ENCODE measurements at regions not wholly inside any gene's neighbourhood (a gene's known extent, or its start where the extent isn't known, plus 50 kb on each side); places are given as distances from the start of the nearest gene placed in this dataset.

GRCh38 chr20:51120438-51120837, 97.5 kb upstream of the KCNG1 start:
- Mint-ChIP-seq H3K4me3 (no peak overlapping the region), H3K27ac (no peak overlapping the region), H3K4me1 (peaks cover 12% of the 10 kb centered on the region), H3K9me3 (no peaks in the 10 kb centered on the region), H3K36me3 (no peaks in the 10 kb centered on the region)
- ATAC-seq (no peak), DNase-seq (ENCODE audit: low spot score in 2 of 2) (no peak)

DNA sequence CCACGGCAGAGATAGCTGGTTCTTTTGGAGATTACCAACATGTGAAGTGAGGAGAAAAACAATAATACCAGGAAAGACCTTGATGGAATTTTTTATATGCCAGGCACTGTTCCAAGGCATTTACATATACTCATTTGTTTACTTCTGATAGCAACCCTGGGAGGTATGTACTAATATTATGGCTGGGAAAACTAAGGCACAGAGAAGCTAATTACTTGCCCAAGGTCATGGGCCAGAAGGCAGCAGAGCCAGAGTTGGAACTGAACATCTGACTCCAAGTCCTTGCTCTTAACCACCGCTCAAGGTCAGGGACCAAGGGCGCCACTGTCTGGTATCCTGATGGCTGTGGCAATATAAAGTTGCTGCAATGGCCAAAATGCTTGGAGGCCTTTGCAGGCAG, 97.0 kb upstream of the KCNG1 start:
- peaks cover 12% of the 10 kb centered on the region for H3K4me1 Mint-ChIP-seq
- DNase-seq (ENCODE audit: low spot score in 2 of 2): no peak
- no peak for ATAC-seq
- H3K36me3 Mint-ChIP-seq: no peaks in the 10 kb centered on the region
- H3K9me3 Mint-ChIP-seq: no peaks in the 10 kb centered on the region
- H3K4me3 Mint-ChIP-seq: no peak overlapping the region
- H3K27ac Mint-ChIP-seq: no peak overlapping the region

GRCh38 chr20:51118985-51119527, 96.1 kb upstream of the KCNG1 start:
- peaks cover 12% of the 10 kb centered on the region for H3K4me1 Mint-ChIP-seq
- no peak overlapping the region for H3K4me3 Mint-ChIP-seq
- no peaks in the 10 kb centered on the region for H3K9me3 Mint-ChIP-seq
- H3K27ac Mint-ChIP-seq: no peak overlapping the region
- no peaks in the 10 kb centered on the region for H3K36me3 Mint-ChIP-seq
- ATAC-seq (no peak), DNase-seq (ENCODE audit: low spot score in 2 of 2) (no peak)

GRCh38 chr20:51118216-51118615, 95.3 kb upstream of the KCNG1 start:
- Mint-ChIP-seq H3K4me1 (peaks cover 12% of the 10 kb centered on the region), H3K36me3 (no peaks in the 10 kb centered on the region), H3K4me3 (no peak overlapping the region), H3K27ac (no peak overlapping the region), H3K9me3 (no peaks in the 10 kb centered on the region)
- ATAC-seq: no peak
- DNase-seq (ENCODE audit: low spot score in 2 of 2): no peak

DNA sequence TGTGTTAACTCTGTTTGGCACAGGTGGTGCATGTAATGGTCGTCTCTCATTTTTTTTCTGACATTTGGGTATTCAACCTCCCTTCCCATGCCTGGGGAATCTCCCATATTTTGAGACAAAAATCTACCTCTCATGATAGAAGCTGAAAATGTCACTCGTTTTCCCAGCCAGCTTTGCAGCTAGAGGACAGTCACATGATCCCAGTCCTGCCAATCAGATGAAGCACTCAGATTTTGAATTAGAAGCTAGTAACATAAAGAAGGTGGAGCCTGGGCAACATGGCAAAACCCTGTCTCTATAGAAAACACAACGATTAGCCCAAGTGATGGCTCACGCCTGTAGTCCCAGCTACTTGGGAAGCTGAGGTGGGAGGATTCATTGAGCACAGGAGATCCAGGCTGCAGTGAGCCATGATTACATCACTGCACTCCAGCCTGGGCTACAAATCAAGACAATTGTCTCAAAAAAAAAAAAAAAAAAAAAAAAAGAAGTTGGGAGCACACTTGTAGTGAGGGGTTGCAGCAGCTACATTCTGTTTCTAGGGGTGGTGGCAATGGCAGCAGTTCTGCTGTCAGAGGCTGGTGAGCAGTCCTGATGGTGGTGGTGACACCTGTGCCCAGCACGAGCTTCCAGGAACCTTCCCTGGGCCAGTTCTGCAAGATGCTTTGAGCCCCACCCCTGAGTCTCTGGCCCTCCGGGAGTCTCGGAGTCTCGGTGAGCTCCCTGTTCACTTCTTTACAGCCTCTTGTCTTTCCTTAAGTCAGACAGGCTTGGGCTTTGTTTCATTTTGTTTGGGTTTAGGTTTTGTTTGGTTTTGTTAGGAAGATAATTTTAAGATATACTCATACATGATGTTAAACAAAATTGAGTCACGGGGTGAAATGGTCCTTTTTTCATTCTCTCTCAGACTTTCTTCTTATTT, 94.1 kb upstream of the KCNG1 start:
- ATAC-seq (no peak), DNase-seq (ENCODE audit: low spot score in 2 of 2) (no peak)
- H3K36me3 Mint-ChIP-seq: no peaks in the 10 kb centered on the region
- H3K4me3 Mint-ChIP-seq: no peak overlapping the region
- H3K27ac Mint-ChIP-seq: no peak overlapping the region
- H3K4me1 Mint-ChIP-seq: peaks cover 4% of the 10 kb centered on the region
- no peaks in the 10 kb centered on the region for H3K9me3 Mint-ChIP-seq

DNA sequence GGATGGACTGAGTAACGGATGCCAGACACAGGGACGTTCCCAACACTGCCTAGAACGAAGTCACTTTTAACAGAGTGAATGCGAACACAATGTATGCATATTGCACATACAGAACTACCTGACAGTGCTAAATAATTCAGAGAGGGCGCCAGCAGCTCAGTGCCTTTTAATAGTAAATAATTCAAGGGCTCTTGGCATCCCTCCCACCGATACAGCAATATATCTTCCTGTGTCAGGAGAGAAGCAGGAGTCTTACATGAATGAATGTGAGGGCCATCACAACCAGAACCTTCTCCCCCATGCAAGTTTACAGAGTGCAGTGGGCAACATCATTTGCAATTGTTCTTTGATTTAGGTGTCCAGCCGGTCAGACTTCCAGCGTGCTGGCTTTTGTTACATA, 88.4 kb upstream of the KCNG1 start:
- DNase-seq (ENCODE audit: low spot score in 2 of 2) (no peak), ATAC-seq (no peak)
- Mint-ChIP-seq H3K4me3 (no peak overlapping the region), H3K4me1 (no peaks in the 10 kb centered on the region), H3K36me3 (no peaks in the 10 kb centered on the region), H3K9me3 (no peaks in the 10 kb centered on the region), H3K27ac (no peak overlapping the region)

DNA sequence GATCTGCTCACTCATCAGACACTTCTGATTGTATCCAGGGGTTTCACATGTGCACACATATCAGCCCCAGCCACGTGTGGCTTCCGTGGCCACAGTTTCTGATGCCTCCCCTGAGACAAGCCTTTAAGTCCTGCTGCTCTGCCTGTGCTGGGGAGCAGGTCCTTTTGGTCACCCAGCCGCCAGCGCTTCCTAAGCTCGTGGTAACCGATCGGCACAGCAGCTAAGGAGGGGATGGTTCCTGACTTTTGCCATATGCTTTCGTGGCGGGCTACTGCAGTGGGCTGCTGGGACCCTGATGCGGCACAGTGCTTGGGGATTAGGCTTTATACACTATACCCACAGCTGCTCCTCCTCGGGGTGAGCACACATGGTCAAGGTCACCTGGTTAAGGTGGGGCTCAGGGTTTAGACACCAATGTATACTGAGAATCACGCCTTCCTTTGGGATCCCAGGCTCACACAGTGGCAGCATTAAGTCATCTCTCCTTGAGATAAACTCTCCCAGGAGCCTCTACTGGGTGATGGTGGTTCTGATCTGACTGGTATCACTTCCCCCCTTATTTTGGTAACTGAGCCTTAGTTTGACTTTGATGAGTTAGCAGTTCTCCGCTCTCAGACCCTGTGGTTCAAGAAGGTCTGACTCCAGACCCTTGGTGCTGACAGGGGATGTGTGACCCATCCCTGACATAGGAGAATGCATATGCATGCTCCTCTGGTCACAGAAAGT, 85.9 kb upstream of the KCNG1 start:
- no peaks in the 10 kb centered on the region for H3K4me1 Mint-ChIP-seq
- ATAC-seq (no peak), DNase-seq (ENCODE audit: low spot score in 2 of 2) (no peak)
- H3K27ac Mint-ChIP-seq: no peak overlapping the region
- H3K9me3 Mint-ChIP-seq: no peaks in the 10 kb centered on the region
- no peaks in the 10 kb centered on the region for H3K36me3 Mint-ChIP-seq
- no peak overlapping the region for H3K4me3 Mint-ChIP-seq

DNA sequence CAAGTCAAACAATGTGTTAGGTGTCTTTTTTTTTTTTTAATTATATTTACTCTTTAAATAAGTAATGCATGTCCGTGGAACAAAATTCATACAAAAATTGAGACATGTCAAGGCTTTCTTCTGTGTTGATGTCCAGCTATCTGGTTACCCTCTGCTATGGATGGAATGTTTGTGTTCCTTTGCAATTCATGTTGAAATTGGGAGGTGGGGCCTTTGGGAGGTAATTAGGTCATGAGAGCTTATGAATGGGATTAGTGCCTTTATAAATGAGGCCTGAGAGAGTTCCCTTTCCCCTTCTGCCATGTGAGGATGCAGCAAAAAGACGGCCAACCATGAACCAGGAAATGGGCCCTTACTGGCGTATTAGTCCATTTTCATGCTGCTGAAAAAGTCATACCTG, 83.1 kb upstream of the KCNG1 start:
- Mint-ChIP-seq H3K27ac (no peak overlapping the region), H3K9me3 (no peaks in the 10 kb centered on the region), H3K36me3 (no peaks in the 10 kb centered on the region), H3K4me3 (no peak overlapping the region), H3K4me1 (no peaks in the 10 kb centered on the region)
- DNase-seq (ENCODE audit: low spot score in 2 of 2): no peak
- ATAC-seq: no peak

GRCh38 chr20:51104960-51105920, 82.3 kb upstream of the KCNG1 start:
- ATAC-seq (no peak), DNase-seq (ENCODE audit: low spot score in 2 of 2) (no peak)
- H3K27ac Mint-ChIP-seq: no peak overlapping the region
- no peaks in the 10 kb centered on the region for H3K36me3 Mint-ChIP-seq
- no peak overlapping the region for H3K4me3 Mint-ChIP-seq
- no peaks in the 10 kb centered on the region for H3K9me3 Mint-ChIP-seq
- H3K4me1 Mint-ChIP-seq: no peaks in the 10 kb centered on the region

GRCh38 chr20:51100617-51101016, 77.7 kb upstream of the KCNG1 start:
- DNase-seq (ENCODE audit: low spot score in 2 of 2) (no peak), ATAC-seq (no peak)
- no peak overlapping the region for H3K4me3 Mint-ChIP-seq
- H3K4me1 Mint-ChIP-seq: no peaks in the 10 kb centered on the region
- H3K27ac Mint-ChIP-seq: no peak overlapping the region
- H3K36me3 Mint-ChIP-seq: no peaks in the 10 kb centered on the region
- no peaks in the 10 kb centered on the region for H3K9me3 Mint-ChIP-seq

DNA sequence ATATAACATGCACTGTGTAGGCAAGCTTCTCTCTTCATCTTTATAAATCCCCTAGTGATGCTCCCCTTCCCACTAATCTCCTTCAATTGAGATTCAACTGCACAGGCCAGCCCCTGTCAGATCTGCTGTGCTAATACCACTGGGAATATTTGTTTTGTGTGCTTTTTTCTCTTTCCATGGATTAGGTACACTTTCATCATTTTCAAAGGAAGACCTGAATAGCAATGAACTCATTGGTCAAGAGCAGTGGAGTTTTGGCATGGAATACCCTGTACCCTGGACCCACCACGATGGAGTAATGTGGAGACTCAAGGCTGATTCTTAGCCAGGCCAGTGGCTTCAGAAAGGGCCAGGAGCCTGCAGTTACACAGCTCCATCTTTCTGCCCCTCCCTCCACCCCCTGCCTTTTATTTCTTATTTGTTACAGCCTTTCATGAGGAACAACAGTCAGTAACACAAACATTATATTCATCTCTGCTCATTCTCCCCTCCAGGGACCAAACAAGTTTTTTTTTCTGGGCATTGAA, 75.4 kb upstream of the KCNG1 start:
- Mint-ChIP-seq H3K27ac (no peak overlapping the region), H3K4me1 (no peaks in the 10 kb centered on the region), H3K9me3 (no peaks in the 10 kb centered on the region), H3K4me3 (no peak overlapping the region), H3K36me3 (no peaks in the 10 kb centered on the region)
- DNase-seq (ENCODE audit: low spot score in 2 of 2) (no peak), ATAC-seq (no peak)

DNA sequence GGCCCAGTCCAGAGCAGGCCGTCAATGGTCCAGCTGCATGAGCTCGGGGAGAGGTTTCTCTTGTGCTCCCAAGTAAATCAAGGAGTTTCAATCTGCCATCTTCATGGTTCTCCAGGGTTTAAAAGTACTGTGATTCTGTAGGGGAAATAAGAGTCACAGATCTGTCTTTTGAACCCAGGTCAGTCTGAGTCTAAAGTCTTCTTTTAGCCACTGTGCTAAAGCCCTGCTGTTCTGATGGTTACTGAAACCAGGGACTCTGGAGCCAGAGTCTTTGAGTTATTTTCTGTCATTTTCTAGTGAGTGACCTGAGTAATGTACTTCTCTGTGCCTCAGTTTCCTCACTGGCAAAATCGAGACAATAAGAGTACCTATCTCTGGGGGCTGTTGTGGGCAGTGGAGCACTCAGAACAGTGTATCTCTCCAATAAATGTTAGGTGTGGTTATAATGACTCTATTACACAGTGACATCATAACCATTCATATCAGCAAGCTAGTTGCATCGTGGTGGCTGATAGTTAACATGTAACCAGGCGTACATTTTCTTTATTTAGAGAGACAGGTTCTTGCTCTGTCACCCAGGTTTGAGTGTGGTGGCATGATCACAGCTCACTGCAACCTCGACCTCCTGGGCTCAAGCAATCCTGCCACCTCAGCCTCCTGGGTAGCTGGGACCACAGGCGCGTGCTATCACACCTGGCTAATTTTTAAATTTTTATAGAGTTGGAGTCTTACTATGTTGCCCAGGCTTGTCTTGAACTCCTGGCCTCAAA, 74.6 kb upstream of the KCNG1 start:
- H3K4me1 Mint-ChIP-seq: peaks cover 6% of the 10 kb centered on the region
- no peaks in the 10 kb centered on the region for H3K36me3 Mint-ChIP-seq
- no peak overlapping the region for H3K27ac Mint-ChIP-seq
- H3K9me3 Mint-ChIP-seq: no peaks in the 10 kb centered on the region
- ATAC-seq (no peak), DNase-seq (ENCODE audit: low spot score in 2 of 2) (no peak)
- no peak overlapping the region for H3K4me3 Mint-ChIP-seq

DNA sequence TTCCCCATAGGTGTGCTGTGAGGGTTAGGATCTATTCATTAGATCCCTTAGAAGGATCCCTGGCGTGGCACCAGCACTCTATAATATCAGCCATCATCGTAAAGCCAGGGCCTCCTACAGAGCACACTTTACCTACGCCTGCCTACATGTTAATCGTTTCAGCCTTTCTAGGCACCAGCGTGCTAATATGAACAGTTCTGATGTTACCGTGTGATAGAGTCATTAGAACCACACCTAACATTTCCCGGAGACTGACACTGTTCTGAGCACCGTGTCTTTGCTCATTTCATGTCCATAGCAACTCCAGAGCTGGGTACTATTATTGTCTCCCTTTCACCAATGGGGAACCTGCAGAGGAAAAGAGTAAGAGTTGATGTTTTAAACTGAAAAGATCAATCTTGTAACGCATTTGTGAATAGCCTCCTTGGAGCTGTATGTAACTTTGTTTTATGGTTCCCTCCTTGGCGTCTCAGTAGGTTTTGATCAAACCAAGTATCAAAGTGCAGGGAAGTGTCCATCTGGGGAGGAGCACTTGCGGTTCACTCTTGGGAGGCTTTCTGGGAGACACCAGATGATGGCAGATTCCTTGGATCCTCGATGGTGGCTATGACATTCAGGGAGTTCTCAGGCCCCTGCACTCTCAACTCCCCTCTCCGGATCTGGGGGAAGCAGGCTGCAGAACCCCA, 73.8 kb upstream of the KCNG1 start:
- H3K27ac Mint-ChIP-seq: no peak overlapping the region
- peaks cover 13% of the 10 kb centered on the region for H3K4me1 Mint-ChIP-seq
- DNase-seq (ENCODE audit: low spot score in 2 of 2): no peak
- H3K4me3 Mint-ChIP-seq: no peak overlapping the region
- H3K36me3 Mint-ChIP-seq: no peaks in the 10 kb centered on the region
- H3K9me3 Mint-ChIP-seq: no peaks in the 10 kb centered on the region
- no peak for ATAC-seq

All from stimulated activated effector memory CD8-positive, alpha-beta T cell treated with anti-CD3 and anti-CD28 coated beads, Interleukin-12 subunit alpha, Interleukin-12 subunit beta, amount 100 ng/mL, for 72 hours (primary cell).